ENCODE measurements at regions not wholly inside any gene's neighbourhood (a gene's known extent, or its start where the extent isn't known, plus 50 kb on each side); places are given as distances from the start of the nearest gene placed in this dataset.
A peak's percentile ranks its signal among the peaks of the same experiment; 100 is the strongest.

DNA sequence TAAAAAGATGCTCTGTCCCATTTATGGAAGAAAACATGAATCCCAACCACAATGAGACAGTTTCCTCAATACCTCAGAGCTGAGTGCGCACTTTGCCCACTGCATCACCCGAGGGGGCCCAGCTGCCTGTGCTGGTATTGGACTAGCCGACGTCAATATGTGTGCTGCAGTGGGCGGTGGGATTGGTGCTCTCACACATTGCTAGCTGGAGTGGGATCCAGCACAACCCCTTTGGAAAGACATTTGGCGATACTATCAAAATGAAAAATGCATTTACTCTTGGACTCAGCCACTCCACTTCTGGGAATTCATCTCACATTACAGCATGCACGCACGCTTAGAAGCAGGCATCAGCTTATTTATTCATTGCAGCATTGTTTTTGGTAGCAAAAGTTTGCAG, 289.2 kb upstream of the FOXF1 start:
- 95 to 96% methylated on average over 8 of the region's 8 CpGs for WGBS, 2 experiments (ENCODE audit: insufficient coverage in 1 of 2, insufficient read length in 1 of 2)
- peaks cover 25% of the 10 kb centered on the region for H3K27me3 Mint-ChIP-seq (ENCODE audit: insufficient read depth)
- no peak overlapping the region for H3K4me3 ChIP-seq (ENCODE audit: low read length)
- H3K27ac Mint-ChIP-seq = no peak overlapping the region
- H3K27me3 ChIP-seq (ENCODE audit: control insufficient read depth, insufficient read depth, low read length, poor library complexity, severe bottlenecking) = peaks cover 47% of the 10 kb centered on the region
- H3K4me3 Mint-ChIP-seq = no peak overlapping the region
- no peak overlapping the region for H3K27ac ChIP-seq (ENCODE audit: low read depth, low read length)
- no peaks in the 10 kb centered on the region for H3K36me3 Mint-ChIP-seq (ENCODE audit: low read depth)
- TF ChIP-seq, protein P1, sequence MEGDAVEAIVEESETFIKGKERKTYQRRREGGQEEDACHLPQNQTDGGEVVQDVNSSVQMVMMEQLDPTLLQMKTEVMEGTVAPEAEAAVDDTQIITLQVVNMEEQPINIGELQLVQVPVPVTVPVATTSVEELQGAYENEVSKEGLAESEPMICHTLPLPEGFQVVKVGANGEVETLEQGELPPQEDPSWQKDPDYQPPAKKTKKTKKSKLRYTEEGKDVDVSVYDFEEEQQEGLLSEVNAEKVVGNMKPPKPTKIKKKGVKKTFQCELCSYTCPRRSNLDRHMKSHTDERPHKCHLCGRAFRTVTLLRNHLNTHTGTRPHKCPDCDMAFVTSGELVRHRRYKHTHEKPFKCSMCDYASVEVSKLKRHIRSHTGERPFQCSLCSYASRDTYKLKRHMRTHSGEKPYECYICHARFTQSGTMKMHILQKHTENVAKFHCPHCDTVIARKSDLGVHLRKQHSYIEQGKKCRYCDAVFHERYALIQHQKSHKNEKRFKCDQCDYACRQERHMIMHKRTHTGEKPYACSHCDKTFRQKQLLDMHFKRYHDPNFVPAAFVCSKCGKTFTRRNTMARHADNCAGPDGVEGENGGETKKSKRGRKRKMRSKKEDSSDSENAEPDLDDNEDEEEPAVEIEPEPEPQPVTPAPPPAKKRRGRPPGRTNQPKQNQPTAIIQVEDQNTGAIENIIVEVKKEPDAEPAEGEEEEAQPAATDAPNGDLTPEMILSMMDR (conservative IDR thresholded peaks at IDR 0.05) = no peak
- no peak for DNase-seq
- H3K9ac ChIP-seq (ENCODE audit: extremely low read depth, low read length, poor library complexity, severe bottlenecking) = no peak overlapping the region
- H3K9me3 Mint-ChIP-seq = no peaks in the 10 kb centered on the region
- H3K4me1 Mint-ChIP-seq = no peaks in the 10 kb centered on the region
- no peaks in the 10 kb centered on the region for H3K9me3 ChIP-seq (ENCODE audit: control insufficient read depth, low read length)
- no peaks in the 10 kb centered on the region for H3K36me3 ChIP-seq (ENCODE audit: control insufficient read depth, insufficient read depth, low read length)
- no peaks in the 10 kb centered on the region for H3K4me1 ChIP-seq (ENCODE audit: control insufficient read depth, insufficient read depth, low read length)

DNA sequence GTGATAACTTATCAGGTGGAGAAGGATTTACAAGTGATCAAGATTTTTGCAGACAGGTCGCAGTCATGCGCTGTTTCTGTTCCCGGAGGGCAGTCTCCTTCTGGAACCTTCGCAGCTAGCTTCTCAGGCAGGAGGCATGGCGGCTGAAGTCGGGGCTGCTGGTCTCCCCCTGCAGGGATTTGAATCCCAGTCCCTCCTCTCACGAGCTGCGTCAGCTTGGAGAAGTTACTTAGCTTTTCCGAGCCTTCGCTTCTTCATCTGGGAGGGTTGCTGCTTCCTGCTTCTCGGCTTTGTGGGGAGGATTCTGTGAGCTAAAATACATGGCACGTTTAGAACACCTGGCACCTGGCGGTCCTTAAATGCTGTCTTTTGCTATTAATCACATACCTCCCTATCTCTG, 287.8 kb upstream of the FOXF1 start:
- Mint-ChIP-seq H3K36me3 (ENCODE audit: low read depth) (no peaks in the 10 kb centered on the region), H3K27ac (no peak overlapping the region), H3K9me3 (no peaks in the 10 kb centered on the region), H3K4me1 (no peaks in the 10 kb centered on the region), H3K27me3 (ENCODE audit: insufficient read depth) (peaks cover 34% of the 10 kb centered on the region), H3K4me3 (no peak overlapping the region)
- peaks cover 50% of the 10 kb centered on the region for H3K27me3 ChIP-seq (ENCODE audit: control insufficient read depth, insufficient read depth, low read length, poor library complexity, severe bottlenecking)
- 62 to 76% methylated on average over 8 to 13 of the region's 13 CpGs for WGBS, 2 experiments (ENCODE audit: insufficient coverage in 1 of 2, insufficient read length in 1 of 2)
- no peaks in the 10 kb centered on the region for H3K9me3 ChIP-seq (ENCODE audit: control insufficient read depth, low read length)
- no peak overlapping the region for H3K4me3 ChIP-seq (ENCODE audit: low read length)
- DNase-seq = peak; percentile 62
- TF ChIP-seq, protein P1 (conservative IDR thresholded peaks at IDR 0.05) = no peak
- no peaks in the 10 kb centered on the region for H3K4me1 ChIP-seq (ENCODE audit: control insufficient read depth, insufficient read depth, low read length)
- H3K36me3 ChIP-seq (ENCODE audit: control insufficient read depth, insufficient read depth, low read length) = no peaks in the 10 kb centered on the region
- H3K9ac ChIP-seq (ENCODE audit: extremely low read depth, low read length, poor library complexity, severe bottlenecking) = no peak overlapping the region
- no peak overlapping the region for H3K27ac ChIP-seq (ENCODE audit: low read depth, low read length)

DNA sequence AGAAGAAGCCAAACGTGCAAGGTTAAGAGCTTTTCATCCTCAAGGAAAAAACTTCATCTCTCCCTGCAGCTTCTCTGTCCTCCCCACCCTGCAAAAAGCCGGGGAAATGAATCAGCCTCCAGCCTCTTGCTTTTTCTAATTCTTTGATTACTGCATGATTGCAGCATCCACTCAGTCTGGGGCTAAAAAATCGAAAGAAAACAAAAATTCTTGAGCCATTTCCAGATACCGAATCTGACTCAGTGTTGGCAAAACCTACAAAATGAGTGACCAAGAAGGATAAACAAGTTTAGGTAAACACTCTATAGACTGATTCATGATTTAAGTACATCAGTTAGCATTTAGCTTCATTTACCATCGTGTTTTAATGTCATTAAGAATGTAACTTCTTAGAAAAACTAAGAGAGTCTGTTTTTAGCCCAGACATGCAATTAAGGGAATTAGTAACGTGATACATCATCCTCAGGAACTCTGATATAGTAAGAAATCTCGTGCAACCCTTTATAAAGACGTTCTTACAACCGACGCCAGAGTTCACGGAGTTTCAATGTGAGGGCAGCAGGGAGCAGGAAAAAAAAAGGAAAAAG, 287.3 kb upstream of the FOXF1 start:
- H3K9ac ChIP-seq (ENCODE audit: extremely low read depth, low read length, poor library complexity, severe bottlenecking) = no peak overlapping the region
- peaks cover 39% of the 10 kb centered on the region for H3K27me3 Mint-ChIP-seq (ENCODE audit: insufficient read depth)

More for the DNA sequence above, 287.3 kb upstream of the FOXF1 start:
- Histone ChIP-seq H3K27me3 (ENCODE audit: control insufficient read depth, insufficient read depth, low read length, poor library complexity, severe bottlenecking) (peaks cover 55% of the 10 kb centered on the region), H3K4me1 (ENCODE audit: control insufficient read depth, insufficient read depth, low read length) (no peaks in the 10 kb centered on the region), H3K4me3 (ENCODE audit: low read length) (no peak overlapping the region), H3K27ac (ENCODE audit: low read depth, low read length) (no peak overlapping the region), H3K36me3 (ENCODE audit: control insufficient read depth, insufficient read depth, low read length) (no peaks in the 10 kb centered on the region), H3K9me3 (ENCODE audit: control insufficient read depth, low read length) (no peaks in the 10 kb centered on the region)
- no peak overlapping the region for H3K27ac Mint-ChIP-seq
- H3K4me1 Mint-ChIP-seq = no peaks in the 10 kb centered on the region
- no peak overlapping the region for H3K4me3 Mint-ChIP-seq
- TF ChIP-seq, protein P1 (conservative IDR thresholded peaks at IDR 0.05) = no peak
- no peak for DNase-seq
- H3K9me3 Mint-ChIP-seq = no peaks in the 10 kb centered on the region
- no peaks in the 10 kb centered on the region for H3K36me3 Mint-ChIP-seq (ENCODE audit: low read depth)
- 79 to 81% methylated on average over 10 to 11 of the region's 11 CpGs for WGBS, 2 experiments (ENCODE audit: insufficient coverage in 1 of 2, insufficient read length in 1 of 2)

Measured in endodermal cell (in vitro differentiated cells).